Panc1 (cell line): ENCODE measurements at regions not wholly inside any gene's neighbourhood (a gene's known extent, or its start where the extent isn't known, plus 50 kb on each side); places are given as distances from the start of the nearest gene placed in this dataset.

Experiments
- ATAC-seq: fragments of 200-7000 bp; cut with Tn5 transposase; 2 replicates; pipeline ENCODE4 v1.9.1; 2020; ENCODE audit warnings: mild to moderate bottlenecking, moderate library complexity
- BruUV-seq: library from RNA; stranded (reverse); fragments of 400-500 nt; replicated peaks from 2 replicates; lab custom pipeline; 2021; lab: Mats Ljungman, UMichigan
- CTCF ChIA-PET: fragments of 300-600 bp; sonication (Branson Sonifier 250); formaldehyde crosslinking; loops from one replicate; lab custom pipeline; 2022; ENCODE audit warnings: antibody characterized with exemption; lab: Charles Lee
- POLR2A ChIA-PET: fragments of 300-600 bp; sonication (Branson Sonifier 250); formaldehyde crosslinking; loops from one replicate; lab custom pipeline; 2022; ENCODE audit warnings: antibody characterized with exemption; lab: Charles Lee
- DNase-seq: peaks from one replicate; pipeline ENCODE4 v3.0.0-alpha.2; 2010; ENCODE audit warnings: low read depth, low spot score
- H3K27ac ChIP-seq: 2 replicates; pipeline ENCODE4 v1.5.1; 2011; ENCODE audit warnings: mild to moderate bottlenecking, low read length, inconsistent platforms
- H3K27me3 ChIP-seq: fragments of 200-500 bp; sonication (Bioruptor generic); 2 replicates; pipeline ENCODE4 v1.6.0; 2014; ENCODE audit warnings: low read length, inconsistent platforms; ENCODE audit not compliant: control insufficient read depth, insufficient read depth
- H3K36me3 ChIP-seq: fragments of 200-500 bp; sonication (Bioruptor generic); 2 replicates; pipeline ENCODE4 v1.5.1; 2014; ENCODE audit warnings: inconsistent platforms, mild to moderate bottlenecking, low read length, moderate library complexity; ENCODE audit not compliant: control insufficient read depth, insufficient read depth
- H3K4me1 ChIP-seq: 2 replicates; pipeline ENCODE4 v1.5.1; 2011; ENCODE audit warnings: inconsistent platforms, mild to moderate bottlenecking, low read length, moderate library complexity; ENCODE audit not compliant: control insufficient read depth, insufficient read depth
- H3K4me3 ChIP-seq, 2 experiments: 2 replicates each; pipeline ENCODE4 v1.5.1; 2011 to 2012; ENCODE audit warnings: low read depth in 2 of 2, low read length in 2 of 2, mild to moderate bottlenecking in 2 of 2, inconsistent platforms in 1 of 2, moderate library complexity in 1 of 2
- H3K9me3 ChIP-seq: fragments of 200-500 bp; sonication (Bioruptor generic); 2 replicates; pipeline ENCODE4 v1.5.1; 2014; ENCODE audit warnings: low read depth, mild to moderate bottlenecking, inconsistent platforms, low read length, moderate library complexity; ENCODE audit not compliant: control insufficient read depth, insufficient read depth
- POLR2AphosphoS5 ChIP-seq: IDR thresholded peaks from 2 replicates; pipeline ENCODE4 v1.6.1; 2012; ENCODE audit warnings: mild to moderate bottlenecking, low read depth, low read length, moderate library complexity
- SIN3A ChIP-seq: IDR thresholded peaks from 2 replicates; pipeline ENCODE4 v1.6.1; 2012; ENCODE audit warnings: low read depth, mild to moderate bottlenecking, low read length, moderate library complexity, borderline replicate concordance; ENCODE audit not compliant: insufficient read depth
- TCF7L2 ChIP-seq: IDR thresholded peaks from 2 replicates; pipeline ENCODE4 v1.6.1; 2011; ENCODE audit warnings: mild to moderate bottlenecking, low read depth, low read length, inconsistent platforms
- in situ Hi-C: cut with HindIII; loops from 2 replicates; pipeline ENCODE4 v1.10.0; 2016; ENCODE audit warnings: low sequenced_read_pairs, low pct_unique_long_range_greater_than_20kb
- intact Hi-C: fragments of 100-400 bp; cut with micrococcal nuclease; formaldehyde crosslinking; loops from one replicate; pipeline ENCODE4 v1.10.0; 2022; ENCODE audit not compliant: unreplicated experiment
- TF ChIP-seq, protein P1 (sequence below), 2 experiments: IDR thresholded peaks; 2 replicates each; pipeline ENCODE4 v1.6.1; 2011 to 2012; ENCODE audit warnings: low read depth in 2 of 2, control low read depth in 1 of 2, low read length in 1 of 2, mild to moderate bottlenecking in 1 of 2, moderate library complexity in 1 of 2; ENCODE audit not compliant: insufficient read depth in 1 of 2
- TF ChIP-seq, protein P2 (sequence below): fragments of 450-650 bp; IDR thresholded peaks from 2 replicates; pipeline ENCODE4 v1.5.1; 2017; ENCODE audit warnings: mild to moderate bottlenecking

GRCh38 chr10:121132273-121132672 lies 281.1 kb downstream of the WDR11 start:
- in situ Hi-C loops, result no loop called here
- no peaks in the 10 kb centered on the region for H3K36me3 ChIP-seq
- no peaks in the 10 kb centered on the region for H3K4me1 ChIP-seq
- intact Hi-C loops, result no loop called here
- H3K27ac ChIP-seq, result no peak overlapping the region
- TF ChIP-seq SIN3A (no peak), TCF7L2 (no peak), POLR2AphosphoS5 (no peak)
- TF ChIP-seq, protein P1, sequence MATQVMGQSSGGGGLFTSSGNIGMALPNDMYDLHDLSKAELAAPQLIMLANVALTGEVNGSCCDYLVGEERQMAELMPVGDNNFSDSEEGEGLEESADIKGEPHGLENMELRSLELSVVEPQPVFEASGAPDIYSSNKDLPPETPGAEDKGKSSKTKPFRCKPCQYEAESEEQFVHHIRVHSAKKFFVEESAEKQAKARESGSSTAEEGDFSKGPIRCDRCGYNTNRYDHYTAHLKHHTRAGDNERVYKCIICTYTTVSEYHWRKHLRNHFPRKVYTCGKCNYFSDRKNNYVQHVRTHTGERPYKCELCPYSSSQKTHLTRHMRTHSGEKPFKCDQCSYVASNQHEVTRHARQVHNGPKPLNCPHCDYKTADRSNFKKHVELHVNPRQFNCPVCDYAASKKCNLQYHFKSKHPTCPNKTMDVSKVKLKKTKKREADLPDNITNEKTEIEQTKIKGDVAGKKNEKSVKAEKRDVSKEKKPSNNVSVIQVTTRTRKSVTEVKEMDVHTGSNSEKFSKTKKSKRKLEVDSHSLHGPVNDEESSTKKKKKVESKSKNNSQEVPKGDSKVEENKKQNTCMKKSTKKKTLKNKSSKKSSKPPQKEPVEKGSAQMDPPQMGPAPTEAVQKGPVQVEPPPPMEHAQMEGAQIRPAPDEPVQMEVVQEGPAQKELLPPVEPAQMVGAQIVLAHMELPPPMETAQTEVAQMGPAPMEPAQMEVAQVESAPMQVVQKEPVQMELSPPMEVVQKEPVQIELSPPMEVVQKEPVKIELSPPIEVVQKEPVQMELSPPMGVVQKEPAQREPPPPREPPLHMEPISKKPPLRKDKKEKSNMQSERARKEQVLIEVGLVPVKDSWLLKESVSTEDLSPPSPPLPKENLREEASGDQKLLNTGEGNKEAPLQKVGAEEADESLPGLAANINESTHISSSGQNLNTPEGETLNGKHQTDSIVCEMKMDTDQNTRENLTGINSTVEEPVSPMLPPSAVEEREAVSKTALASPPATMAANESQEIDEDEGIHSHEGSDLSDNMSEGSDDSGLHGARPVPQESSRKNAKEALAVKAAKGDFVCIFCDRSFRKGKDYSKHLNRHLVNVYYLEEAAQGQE (IDR thresholded peaks at IDR 0.05; ENCODE audit: insufficient read depth in 1 of 2, low read depth in 2 of 2, low read length in 1 of 2), result no peak
- TF ChIP-seq, protein P2, sequence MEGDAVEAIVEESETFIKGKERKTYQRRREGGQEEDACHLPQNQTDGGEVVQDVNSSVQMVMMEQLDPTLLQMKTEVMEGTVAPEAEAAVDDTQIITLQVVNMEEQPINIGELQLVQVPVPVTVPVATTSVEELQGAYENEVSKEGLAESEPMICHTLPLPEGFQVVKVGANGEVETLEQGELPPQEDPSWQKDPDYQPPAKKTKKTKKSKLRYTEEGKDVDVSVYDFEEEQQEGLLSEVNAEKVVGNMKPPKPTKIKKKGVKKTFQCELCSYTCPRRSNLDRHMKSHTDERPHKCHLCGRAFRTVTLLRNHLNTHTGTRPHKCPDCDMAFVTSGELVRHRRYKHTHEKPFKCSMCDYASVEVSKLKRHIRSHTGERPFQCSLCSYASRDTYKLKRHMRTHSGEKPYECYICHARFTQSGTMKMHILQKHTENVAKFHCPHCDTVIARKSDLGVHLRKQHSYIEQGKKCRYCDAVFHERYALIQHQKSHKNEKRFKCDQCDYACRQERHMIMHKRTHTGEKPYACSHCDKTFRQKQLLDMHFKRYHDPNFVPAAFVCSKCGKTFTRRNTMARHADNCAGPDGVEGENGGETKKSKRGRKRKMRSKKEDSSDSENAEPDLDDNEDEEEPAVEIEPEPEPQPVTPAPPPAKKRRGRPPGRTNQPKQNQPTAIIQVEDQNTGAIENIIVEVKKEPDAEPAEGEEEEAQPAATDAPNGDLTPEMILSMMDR, result no peak
- BruUV-seq, result no TSS peak
- no peaks in the 10 kb centered on the region for H3K9me3 ChIP-seq
- peaks cover 7% of the 10 kb centered on the region; the same call in 1 of the 2 replicates for H3K27me3 ChIP-seq
- ChIA-PET CTCF (interaction anchor here (0.6 kb wide), 1 partner anchor 740 kb away, joined by 3 read pairs; no protein-coding TSS in a partner anchor), POLR2A (no interaction called here)
- DNase-seq (no peak), ATAC-seq (no peak)
- H3K4me3 ChIP-seq, result no peak overlapping the region

- CTCF ChIA-PET, result no interaction called here
- no peaks in the 10 kb centered on the region for H3K36me3 ChIP-seq
- DNase-seq (no peak), ATAC-seq (no peak)
- intact Hi-C loops, result no loop called here
- in situ Hi-C loops, result no loop called here
- H3K27me3 ChIP-seq, result peaks cover 7% of the 10 kb centered on the region; the same call in 1 of the 2 replicates
- no peaks in the 10 kb centered on the region for H3K9me3 ChIP-seq
- no TSS peak for BruUV-seq
- H3K4me3 ChIP-seq, result no peak overlapping the region
- no peak overlapping the region for H3K27ac ChIP-seq
- POLR2A ChIA-PET, result no interaction called here
- H3K4me1 ChIP-seq, result no peaks in the 10 kb centered on the region
- TF ChIP-seq, protein P2, result no peak
- TF ChIP-seq, protein P1 (IDR thresholded peaks at IDR 0.05; ENCODE audit: insufficient read depth in 1 of 2, low read depth in 2 of 2, low read length in 1 of 2), result no peak
- TF ChIP-seq POLR2AphosphoS5, result no peak
Observed at GRCh38 chr10:121133901-121134300, 282.7 kb downstream of the WDR11 start.
